GM12864 (cell line): ENCODE measurements at regions not wholly inside any gene's neighbourhood (a gene's known extent, or its start where the extent isn't known, plus 50 kb on each side); places are given as distances from the start of the nearest gene placed in this dataset.

Source experiments
- DNase-seq: peaks from one replicate; pipeline ENCODE4 v3.0.0-alpha.2; 2011; ENCODE audit warnings: low read depth
- H3K4me3 ChIP-seq: 2 replicates; pipeline ENCODE4 v1.5.1; 2011; ENCODE audit warnings: mild to moderate bottlenecking, low read depth, low read length, control low read depth
- TF ChIP-seq, protein P1 (sequence below): IDR thresholded peaks from 2 replicates; pipeline ENCODE4 v1.5.1; 2011; ENCODE audit warnings: low read depth, mild to moderate bottlenecking, moderate library complexity, low read length, control low read depth, inconsistent platforms; ENCODE audit errors: missing control alignments

DNA sequence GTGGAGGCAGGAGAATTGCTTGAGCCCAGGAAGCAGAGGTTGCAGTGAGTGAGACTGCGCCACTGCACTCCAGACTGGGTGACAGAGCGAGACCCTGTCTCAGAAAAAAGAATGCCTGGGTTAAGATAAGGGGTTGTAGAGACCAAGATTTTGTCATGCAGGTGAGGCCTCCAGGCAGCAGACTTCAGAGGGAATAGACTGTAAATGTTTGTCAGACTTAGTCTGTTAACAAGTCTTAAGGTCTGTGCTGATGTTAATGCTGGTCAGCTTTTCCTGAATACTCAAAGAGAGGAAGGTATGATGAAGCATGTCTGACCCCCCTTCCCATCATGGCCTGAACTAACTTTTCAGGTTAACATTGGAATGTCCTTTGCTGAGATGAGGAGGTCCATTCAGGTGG, 83.0 kb upstream of the FUT8 start:
- no peak overlapping the region for H3K4me3 ChIP-seq
- TF ChIP-seq, protein P1, sequence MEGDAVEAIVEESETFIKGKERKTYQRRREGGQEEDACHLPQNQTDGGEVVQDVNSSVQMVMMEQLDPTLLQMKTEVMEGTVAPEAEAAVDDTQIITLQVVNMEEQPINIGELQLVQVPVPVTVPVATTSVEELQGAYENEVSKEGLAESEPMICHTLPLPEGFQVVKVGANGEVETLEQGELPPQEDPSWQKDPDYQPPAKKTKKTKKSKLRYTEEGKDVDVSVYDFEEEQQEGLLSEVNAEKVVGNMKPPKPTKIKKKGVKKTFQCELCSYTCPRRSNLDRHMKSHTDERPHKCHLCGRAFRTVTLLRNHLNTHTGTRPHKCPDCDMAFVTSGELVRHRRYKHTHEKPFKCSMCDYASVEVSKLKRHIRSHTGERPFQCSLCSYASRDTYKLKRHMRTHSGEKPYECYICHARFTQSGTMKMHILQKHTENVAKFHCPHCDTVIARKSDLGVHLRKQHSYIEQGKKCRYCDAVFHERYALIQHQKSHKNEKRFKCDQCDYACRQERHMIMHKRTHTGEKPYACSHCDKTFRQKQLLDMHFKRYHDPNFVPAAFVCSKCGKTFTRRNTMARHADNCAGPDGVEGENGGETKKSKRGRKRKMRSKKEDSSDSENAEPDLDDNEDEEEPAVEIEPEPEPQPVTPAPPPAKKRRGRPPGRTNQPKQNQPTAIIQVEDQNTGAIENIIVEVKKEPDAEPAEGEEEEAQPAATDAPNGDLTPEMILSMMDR, result no peak
- no peak for DNase-seq

DNA sequence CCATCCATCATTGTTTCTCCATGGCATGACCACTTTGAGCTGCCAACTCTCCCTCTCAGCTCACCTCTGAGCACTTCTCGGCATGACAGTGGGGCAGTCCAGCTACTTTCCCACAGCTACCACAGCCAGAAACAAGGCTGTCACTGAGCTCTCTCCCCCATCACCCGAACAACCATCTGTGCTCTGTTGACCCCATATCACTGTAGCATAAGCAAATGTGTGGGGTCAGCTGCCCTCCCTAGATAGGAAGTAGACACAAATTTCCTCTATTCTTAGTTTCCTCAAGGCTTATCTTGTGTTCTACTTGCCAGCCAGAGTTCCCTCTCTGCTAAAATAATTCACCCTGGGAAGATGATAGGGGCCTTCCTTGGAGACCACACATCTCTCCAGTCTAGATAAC, 82.6 kb upstream of the FUT8 start:
- H3K4me3 ChIP-seq, result no peak overlapping the region
- no peak for DNase-seq
- TF ChIP-seq, protein P1, result no peak

DNA sequence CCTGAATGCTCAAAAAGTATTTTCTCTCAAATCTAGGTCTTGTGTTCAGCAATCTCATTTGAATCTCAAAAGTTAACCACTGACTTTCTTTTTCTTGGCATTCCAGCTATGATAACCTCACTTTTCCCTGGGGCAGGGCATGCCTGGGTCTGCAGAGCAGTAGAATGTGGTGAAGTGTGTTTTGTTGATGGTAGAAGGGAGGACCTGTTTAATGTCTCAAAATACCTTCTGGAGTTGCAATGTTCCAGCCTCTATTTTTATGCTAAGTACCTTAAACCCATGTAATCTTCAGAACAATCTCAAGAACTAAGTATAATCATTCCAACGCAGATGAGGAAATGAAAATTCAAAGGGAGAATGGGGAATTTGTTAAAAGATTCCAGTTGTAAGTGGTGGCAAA, 82.1 kb upstream of the FUT8 start:
- no peak overlapping the region for H3K4me3 ChIP-seq

DNA sequence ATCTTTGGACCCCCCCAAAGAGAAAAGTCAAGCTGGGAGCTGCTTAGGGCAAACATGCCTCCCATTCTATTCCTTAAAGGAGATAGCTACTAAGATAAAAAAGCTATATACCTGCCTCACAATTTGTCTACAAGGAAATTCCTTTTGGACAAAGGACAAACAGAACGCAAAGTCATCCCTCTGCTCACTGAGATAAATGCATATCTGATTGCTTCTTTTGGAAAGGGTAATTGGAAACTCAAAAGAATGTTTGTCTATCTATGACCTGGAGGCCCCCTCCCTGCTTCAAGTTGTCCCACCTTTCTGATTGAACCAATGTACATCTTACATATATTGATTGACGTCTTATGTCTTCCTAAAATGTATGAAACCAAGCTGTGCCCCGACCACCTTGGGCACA, 80.9 kb upstream of the FUT8 start:
- no peak overlapping the region for H3K4me3 ChIP-seq
- DNase-seq, result no peak
- TF ChIP-seq, protein P1, result no peak

More for the DNA sequence above, 82.1 kb upstream of the FUT8 start:
- DNase-seq, result no peak
- TF ChIP-seq, protein P1, result no peak

DNA sequence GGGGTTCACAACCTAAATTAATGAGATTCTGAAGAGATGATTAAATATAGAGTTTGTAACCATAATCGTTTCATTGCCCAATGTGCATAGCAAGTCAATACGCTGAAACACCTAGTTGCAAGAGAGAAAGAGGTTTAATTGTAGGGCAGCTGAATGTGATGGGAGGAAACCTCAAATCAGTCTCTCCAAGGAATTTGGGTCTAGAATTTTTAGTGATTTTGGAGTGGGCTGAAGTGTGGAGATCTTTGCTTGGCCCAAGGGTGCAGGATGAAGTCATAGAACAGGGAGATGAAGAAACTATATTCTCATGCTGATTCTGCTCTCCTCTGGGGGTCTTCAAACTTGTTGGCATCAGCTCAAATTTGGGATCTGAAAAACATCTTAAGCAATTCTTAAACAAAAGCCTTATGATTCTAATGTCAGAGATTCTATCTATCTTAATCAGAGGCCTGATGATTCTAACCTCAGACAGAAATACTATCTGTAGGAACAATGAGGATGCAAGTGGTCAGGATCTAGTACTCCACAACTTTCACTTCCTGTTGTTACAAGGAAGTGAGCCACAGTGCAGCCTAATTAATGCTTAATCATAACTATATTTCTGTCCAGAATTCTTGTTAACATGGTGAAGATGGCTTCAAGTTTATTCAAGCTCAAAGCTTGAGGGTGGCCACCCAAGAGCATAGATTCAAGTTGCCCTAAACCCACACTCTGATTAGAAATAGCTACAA, 80.2 kb upstream of the FUT8 start:
- TF ChIP-seq, protein P1, result no peak
- no peak overlapping the region for H3K4me3 ChIP-seq
- DNase-seq, result no peak

DNA sequence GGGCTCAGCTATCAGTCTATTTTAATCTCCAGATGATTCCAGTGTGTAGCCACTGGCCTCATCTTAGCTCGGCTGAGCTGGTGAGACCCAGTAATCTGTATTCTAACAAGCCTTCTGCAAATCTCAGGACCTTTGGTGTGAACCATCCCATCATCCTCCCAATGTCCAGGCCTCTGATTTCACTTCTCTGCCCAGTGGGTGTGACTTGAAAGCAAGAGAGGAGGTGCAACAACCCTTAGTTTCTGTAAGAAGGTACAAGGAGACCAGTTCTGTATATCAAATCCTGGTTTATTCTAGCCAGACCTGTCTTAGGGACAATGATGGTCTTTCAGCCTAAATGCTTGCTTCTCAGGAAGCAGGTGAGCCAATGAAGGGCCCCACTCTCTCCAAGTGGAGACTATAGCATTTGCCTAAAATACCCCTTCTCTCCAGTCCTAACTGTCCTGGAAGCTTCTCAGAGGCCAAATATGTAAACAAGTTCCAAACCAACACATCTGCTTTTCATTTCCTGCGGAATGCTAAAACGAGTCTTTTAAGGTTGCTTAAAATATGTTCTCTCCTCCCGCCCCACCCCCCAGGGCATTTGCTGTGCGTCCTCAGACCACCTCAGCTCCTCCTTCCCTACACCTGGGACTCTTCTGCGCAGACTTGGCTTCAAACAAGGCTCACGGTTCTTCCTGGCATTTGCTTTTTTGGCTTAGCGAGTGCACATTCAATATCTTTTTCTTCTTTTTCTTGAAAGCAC, 78.4 kb upstream of the FUT8 start:
- H3K4me3 ChIP-seq, result no peak overlapping the region
- TF ChIP-seq, protein P1, result no peak
- no peak for DNase-seq
